ENCODE measurements at regions not wholly inside any gene's neighbourhood (a gene's known extent, or its start where the extent isn't known, plus 50 kb on each side); places are given as distances from the start of the nearest gene placed in this dataset.
"Not testable (repeated sequence)": the region's sequence is repeated elsewhere in the genome, so short reads cannot be mapped to it uniquely, and the experiment has no call there.

- no peak for DNase-seq
These were observed 160.5 kb upstream of the C2CD4B start for GRCh38 chr15:62325597-62325996.

GRCh38 chr15:62326460-62327011 lies 161.5 kb upstream of the C2CD4B start:
- no peak for DNase-seq

GRCh38 chr15:62327406-62327805 lies 162.3 kb upstream of the C2CD4B start:
- no peak for DNase-seq

- not testable (repeated sequence) for DNase-seq
These were observed 167.4 kb upstream of the C2CD4B start for GRCh38 chr15:62332472-62332871.

GRCh38 chr15:62334536-62334935 lies 169.5 kb upstream of the C2CD4B start:
- no peak for DNase-seq

- DNase-seq: no peak
These were observed 172.8 kb upstream of the C2CD4B start for GRCh38 chr15:62337934-62338333.

- DNase-seq: no peak
These were observed 173.4 kb upstream of the C2CD4B start for GRCh38 chr15:62338497-62338896.

GRCh38 chr15:62342959-62343358 lies 177.9 kb upstream of the C2CD4B start:
- no peak for DNase-seq

GRCh38 chr15:62343397-62343796 lies 178.3 kb upstream of the C2CD4B start:
- DNase-seq: no peak

GRCh38 chr15:62344806-62345539 lies 179.9 kb upstream of the C2CD4B start:
- no peak for DNase-seq

GRCh38 chr15:62346168-62346567 lies 181.1 kb upstream of the C2CD4B start:
- DNase-seq: no peak

GRCh38 chr15:62348118-62348517 lies 183.0 kb upstream of the C2CD4B start:
- no peak for DNase-seq

GRCh38 chr15:62348623-62349022 lies 183.5 kb upstream of the C2CD4B start:
- no peak for DNase-seq

GRCh38 chr15:62352817-62353216 lies 187.7 kb upstream of the C2CD4B start:
- no peak for DNase-seq

- no peak for DNase-seq
These were observed 192.3 kb upstream of the C2CD4B start for GRCh38 chr15:62357431-62357830.

- no peak for DNase-seq
These were observed 194.3 kb upstream of the C2CD4B start for GRCh38 chr15:62359416-62359815.

GRCh38 chr15:62360332-62361097 lies 195.4 kb upstream of the C2CD4B start:
- no peak for DNase-seq

GRCh38 chr15:62362144-62362543 lies 197.1 kb upstream of the C2CD4B start:
- DNase-seq: no peak

- DNase-seq: no peak
These were observed 197.5 kb upstream of the C2CD4B start for GRCh38 chr15:62362608-62363007.

- no peak for DNase-seq
These were observed 198.8 kb upstream of the C2CD4B start for GRCh38 chr15:62363913-62364312.

GRCh38 chr15:62365795-62366442 lies 200.8 kb upstream of the C2CD4B start:
- no peak for DNase-seq

- DNase-seq: no peak
These were observed 204.4 kb upstream of the C2CD4B start for GRCh38 chr15:62369454-62369853.

- not testable (repeated sequence) for DNase-seq
These were observed 206.6 kb upstream of the C2CD4B start for GRCh38 chr15:62371683-62372082.

Measured in GDM1 (cell line).